ENCODE measurements at regions not wholly inside any gene's neighbourhood (a gene's known extent, or its start where the extent isn't known, plus 50 kb on each side); places are given as distances from the start of the nearest gene placed in this dataset.

DNA sequence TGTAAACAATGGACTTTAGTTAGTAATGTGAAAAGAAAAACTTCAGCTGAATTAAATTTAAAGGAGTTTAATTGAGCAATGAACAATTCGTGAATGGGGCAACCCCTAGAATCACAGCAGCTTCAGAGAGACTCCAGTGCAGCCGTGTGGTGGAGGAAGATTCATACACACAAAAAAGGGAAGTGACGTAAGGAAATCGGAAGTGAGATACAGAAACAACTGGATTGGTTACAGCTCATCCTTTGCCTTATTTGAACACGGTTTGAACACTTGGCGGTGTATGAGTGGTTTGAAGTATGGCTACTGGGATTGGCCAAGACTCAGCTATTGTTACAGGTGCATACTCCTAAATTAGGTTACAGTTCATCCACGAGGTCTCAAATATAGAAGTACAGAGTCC lies 460.4 kb upstream of the ASIC2 start:
- TF ChIP-seq POLR2A (IDR thresholded peaks at IDR 0.05) (no peak), EP300 (IDR thresholded peaks at IDR 0.05) (no peak)
- TF ChIP-seq, protein P1, sequence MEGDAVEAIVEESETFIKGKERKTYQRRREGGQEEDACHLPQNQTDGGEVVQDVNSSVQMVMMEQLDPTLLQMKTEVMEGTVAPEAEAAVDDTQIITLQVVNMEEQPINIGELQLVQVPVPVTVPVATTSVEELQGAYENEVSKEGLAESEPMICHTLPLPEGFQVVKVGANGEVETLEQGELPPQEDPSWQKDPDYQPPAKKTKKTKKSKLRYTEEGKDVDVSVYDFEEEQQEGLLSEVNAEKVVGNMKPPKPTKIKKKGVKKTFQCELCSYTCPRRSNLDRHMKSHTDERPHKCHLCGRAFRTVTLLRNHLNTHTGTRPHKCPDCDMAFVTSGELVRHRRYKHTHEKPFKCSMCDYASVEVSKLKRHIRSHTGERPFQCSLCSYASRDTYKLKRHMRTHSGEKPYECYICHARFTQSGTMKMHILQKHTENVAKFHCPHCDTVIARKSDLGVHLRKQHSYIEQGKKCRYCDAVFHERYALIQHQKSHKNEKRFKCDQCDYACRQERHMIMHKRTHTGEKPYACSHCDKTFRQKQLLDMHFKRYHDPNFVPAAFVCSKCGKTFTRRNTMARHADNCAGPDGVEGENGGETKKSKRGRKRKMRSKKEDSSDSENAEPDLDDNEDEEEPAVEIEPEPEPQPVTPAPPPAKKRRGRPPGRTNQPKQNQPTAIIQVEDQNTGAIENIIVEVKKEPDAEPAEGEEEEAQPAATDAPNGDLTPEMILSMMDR (IDR thresholded peaks at IDR 0.05): no peak
- H3K4me1 ChIP-seq: peaks cover 0 to 14% (median 0%) of the 10 kb centered on the region in 4 donors
- H3K9me3 ChIP-seq: peaks cover 0 to 24% (median 0%) of the 10 kb centered on the region in 4 donors
- no peak for DNase-seq (ENCODE audit: low spot score in 2 of 2)
- H3K36me3 ChIP-seq: no peaks in the 10 kb centered on the region
- WGBS, 2 donors: 62 to 65% methylated on average over 7 of the region's 7 CpGs
- H3K27ac ChIP-seq: no peak overlapping the region
- peaks cover 0 to 27% of the 10 kb centered on the region in 2 donors for H3K27me3 ChIP-seq
- H3K4me3 ChIP-seq: no peak overlapping the region

DNA sequence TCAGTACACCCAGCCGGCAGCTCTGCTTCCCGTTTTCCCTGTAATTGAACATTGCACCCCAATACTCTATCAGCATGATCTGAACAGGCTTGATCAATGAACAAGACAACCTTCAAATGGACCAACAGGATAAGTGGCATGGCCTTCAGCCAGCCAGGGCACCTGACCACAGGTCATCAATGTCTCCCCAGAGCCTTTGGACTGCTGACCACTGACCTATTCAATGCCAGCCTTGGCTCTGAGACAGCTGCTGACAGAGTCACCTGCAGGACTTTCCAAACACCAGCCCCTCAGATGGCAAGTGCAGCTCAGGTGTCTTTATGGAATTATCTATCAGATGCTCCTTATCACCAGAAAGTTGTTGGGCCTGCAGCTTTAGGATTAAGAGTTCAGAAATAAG lies 462.9 kb upstream of the ASIC2 start:
- no peak overlapping the region for H3K4me3 ChIP-seq
- H3K36me3 ChIP-seq: no peaks in the 10 kb centered on the region
- H3K9me3 ChIP-seq: peaks cover 0 to 24% (median 0%) of the 10 kb centered on the region in 4 donors
- TF ChIP-seq, protein P1 (IDR thresholded peaks at IDR 0.05): no peak
- no peak for TF ChIP-seq EP300 (IDR thresholded peaks at IDR 0.05)
- no peak for TF ChIP-seq POLR2A (IDR thresholded peaks at IDR 0.05)
- WGBS, 2 donors: 79 to 92% methylated on average over 2 of the region's 2 CpGs
- no peak for DNase-seq (ENCODE audit: low spot score in 2 of 2)
- no peak overlapping the region for H3K27ac ChIP-seq
- H3K27me3 ChIP-seq: peaks cover 0 to 21% of the 10 kb centered on the region in 2 donors
- peaks cover 0 to 7% (median 0%) of the 10 kb centered on the region in 4 donors for H3K4me1 ChIP-seq

DNA sequence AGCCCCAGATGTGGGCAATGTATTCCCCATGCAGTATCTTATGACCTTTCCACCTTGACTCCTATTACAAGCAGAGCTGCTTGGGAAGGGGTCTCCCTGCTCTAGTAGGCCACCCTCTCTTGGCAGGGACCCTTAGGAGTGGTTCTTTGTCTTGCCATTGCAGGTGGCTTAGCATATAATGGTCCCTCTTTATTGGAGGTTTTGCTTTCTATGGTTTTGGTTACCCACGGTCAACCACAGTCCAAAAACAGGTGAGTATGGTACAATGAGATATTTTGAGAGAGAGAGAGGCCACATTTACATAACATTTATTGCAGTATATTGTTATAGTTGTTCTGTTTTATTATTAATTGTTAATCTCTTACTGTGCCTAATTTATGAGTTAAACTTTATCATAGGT lies 472.8 kb upstream of the ASIC2 start:
- TF ChIP-seq POLR2A (IDR thresholded peaks at IDR 0.05): no peak
- no peak for TF ChIP-seq EP300 (IDR thresholded peaks at IDR 0.05)
- TF ChIP-seq, protein P1 (IDR thresholded peaks at IDR 0.05): no peak
- Histone ChIP-seq H3K27ac (no peak overlapping the region), H3K4me3 (no peak overlapping the region), H3K9me3 (no peaks in the 10 kb centered on the region), H3K36me3 (no peaks in the 10 kb centered on the region), H3K27me3 (no peaks in the 10 kb centered on the region), H3K4me1 (no peaks in the 10 kb centered on the region)
- no peak for DNase-seq (ENCODE audit: low spot score in 2 of 2)
- WGBS, 2 donors: 92 to 93% methylated on average over 1 of the region's 1 CpG

DNA sequence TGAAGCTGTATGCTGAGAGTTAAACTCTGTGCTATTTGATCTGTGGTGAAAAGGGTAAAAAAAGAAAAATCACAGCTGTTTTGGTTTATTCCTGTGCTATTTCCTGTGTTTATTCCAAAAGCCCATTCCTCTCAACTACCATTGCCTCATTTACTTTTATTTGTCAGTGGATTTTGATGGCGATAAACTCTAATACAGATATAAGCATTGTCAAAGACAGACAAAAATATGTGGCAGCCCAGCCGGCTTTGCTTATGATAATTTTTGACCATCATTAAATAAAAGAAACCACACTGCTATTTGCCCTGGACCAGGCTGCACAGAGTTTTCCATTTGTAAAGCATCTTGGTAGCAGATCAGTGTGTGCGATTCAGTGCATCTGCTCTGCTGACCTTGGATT lies 473.6 kb upstream of the ASIC2 start:
- Histone ChIP-seq H3K4me1 (no peaks in the 10 kb centered on the region), H3K4me3 (no peak overlapping the region), H3K9me3 (no peaks in the 10 kb centered on the region), H3K27ac (no peak overlapping the region), H3K27me3 (no peaks in the 10 kb centered on the region), H3K36me3 (no peaks in the 10 kb centered on the region)
- TF ChIP-seq EP300 (IDR thresholded peaks at IDR 0.05) (no peak), POLR2A (IDR thresholded peaks at IDR 0.05) (no peak)
- TF ChIP-seq, protein P1 (IDR thresholded peaks at IDR 0.05): no peak
- no peak for DNase-seq (ENCODE audit: low spot score in 2 of 2)
- 40 to 46% methylated on average over 3 of the region's 3 CpGs for WGBS, 2 donors

DNA sequence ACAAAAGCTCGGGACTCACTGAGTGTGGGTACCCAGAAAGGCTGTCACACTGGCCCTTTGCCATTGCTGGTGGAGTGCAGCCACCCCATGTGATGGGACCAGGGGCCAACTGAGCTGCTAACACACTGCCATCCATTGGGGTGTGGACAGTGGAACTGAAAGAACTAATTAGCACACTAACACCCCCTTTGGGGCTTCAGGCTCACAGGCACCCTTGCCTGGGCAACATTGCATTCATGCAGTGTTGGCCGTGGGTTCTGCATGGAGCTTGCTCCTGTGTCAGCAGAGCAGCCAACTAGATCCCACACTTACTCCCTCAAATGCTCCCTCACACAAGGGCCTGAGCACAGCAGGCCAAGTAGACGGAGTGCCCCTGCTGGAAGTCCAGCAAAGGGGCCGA lies 476.0 kb upstream of the ASIC2 start:
- no peak overlapping the region for H3K4me3 ChIP-seq
- no peaks in the 10 kb centered on the region for H3K27me3 ChIP-seq
- no peaks in the 10 kb centered on the region for H3K9me3 ChIP-seq
- TF ChIP-seq EP300 (IDR thresholded peaks at IDR 0.05) (no peak), POLR2A (IDR thresholded peaks at IDR 0.05) (no peak)
- TF ChIP-seq, protein P1 (IDR thresholded peaks at IDR 0.05): no peak
- H3K36me3 ChIP-seq: no peaks in the 10 kb centered on the region
- WGBS, 2 donors: 69 to 78% methylated on average over 4 of the region's 4 CpGs
- DNase-seq (ENCODE audit: low spot score in 2 of 2): no peak
- no peak overlapping the region for H3K27ac ChIP-seq
- H3K4me1 ChIP-seq: no peaks in the 10 kb centered on the region
